ENCODE measurements at regions not wholly inside any gene's neighbourhood (a gene's known extent, or its start where the extent isn't known, plus 50 kb on each side); places are given as distances from the start of the nearest gene placed in this dataset.

GRCh38 chr5:61918611-61919010 lies 387.4 kb upstream of the KIF2A start:
- DNase-seq (ENCODE audit: low read depth, low spot score) = no peak
- Histone ChIP-seq H3K4me3 (ENCODE audit: insufficient read length, low read depth) (no peak overlapping the region), H3K36me3 (ENCODE audit: insufficient read depth, insufficient read length, low read length) (no peaks in the 10 kb centered on the region), H3K9me3 (ENCODE audit: insufficient read depth, low read length) (no peaks in the 10 kb centered on the region), H3K27me3 (ENCODE audit: insufficient read depth, insufficient read length) (no peaks in the 10 kb centered on the region), H3K4me1 (ENCODE audit: insufficient read depth, insufficient read length) (no peaks in the 10 kb centered on the region), H3K9ac (ENCODE audit: insufficient read length, low read depth) (no peak overlapping the region)
- TF ChIP-seq SUZ12 (IDR thresholded peaks at IDR 0.05; ENCODE audit: extremely low read depth, insufficient read depth, insufficient read length) (no peak), YY1 (IDR thresholded peaks at IDR 0.05; ENCODE audit: insufficient read depth, insufficient read length) (no peak), ZNF274 (IDR thresholded peaks at IDR 0.05; ENCODE audit: low read depth, low read length) (no peak)

GRCh38 chr5:61919920-61920319 lies 386.1 kb upstream of the KIF2A start:
- Histone ChIP-seq H3K36me3 (ENCODE audit: insufficient read depth, insufficient read length, low read length) (no peaks in the 10 kb centered on the region), H3K4me1 (ENCODE audit: insufficient read depth, insufficient read length) (no peaks in the 10 kb centered on the region), H3K9ac (ENCODE audit: insufficient read length, low read depth) (no peak overlapping the region), H3K4me3 (ENCODE audit: insufficient read length, low read depth) (no peak overlapping the region), H3K27me3 (ENCODE audit: insufficient read depth, insufficient read length) (no peaks in the 10 kb centered on the region), H3K9me3 (ENCODE audit: insufficient read depth, low read length) (no peaks in the 10 kb centered on the region)
- TF ChIP-seq SUZ12 (IDR thresholded peaks at IDR 0.05; ENCODE audit: extremely low read depth, insufficient read depth, insufficient read length) (no peak), ZNF274 (IDR thresholded peaks at IDR 0.05; ENCODE audit: low read depth, low read length) (no peak), YY1 (IDR thresholded peaks at IDR 0.05; ENCODE audit: insufficient read depth, insufficient read length) (no peak)
- no peak for DNase-seq (ENCODE audit: low read depth, low spot score)

GRCh38 chr5:61924251-61924650 lies 381.8 kb upstream of the KIF2A start:
- DNase-seq (ENCODE audit: low read depth, low spot score) = no peak
- TF ChIP-seq YY1 (IDR thresholded peaks at IDR 0.05; ENCODE audit: insufficient read depth, insufficient read length) = no peak
- TF ChIP-seq ZNF274 (IDR thresholded peaks at IDR 0.05; ENCODE audit: low read depth, low read length) = no peak
- TF ChIP-seq SUZ12 (IDR thresholded peaks at IDR 0.05; ENCODE audit: extremely low read depth, insufficient read depth, insufficient read length) = no peak
- H3K27me3 ChIP-seq (ENCODE audit: insufficient read depth, insufficient read length) = no peaks in the 10 kb centered on the region
- H3K9ac ChIP-seq (ENCODE audit: insufficient read length, low read depth) = no peak overlapping the region
- no peaks in the 10 kb centered on the region for H3K9me3 ChIP-seq (ENCODE audit: insufficient read depth, low read length)
- H3K4me3 ChIP-seq (ENCODE audit: insufficient read length, low read depth) = no peak overlapping the region
- H3K36me3 ChIP-seq (ENCODE audit: insufficient read depth, insufficient read length, low read length) = no peaks in the 10 kb centered on the region
- no peaks in the 10 kb centered on the region for H3K4me1 ChIP-seq (ENCODE audit: insufficient read depth, insufficient read length)

GRCh38 chr5:61926911-61927310 lies 379.1 kb upstream of the KIF2A start:
- Histone ChIP-seq H3K4me3 (ENCODE audit: insufficient read length, low read depth) (no peak overlapping the region), H3K9me3 (ENCODE audit: insufficient read depth, low read length) (no peaks in the 10 kb centered on the region), H3K9ac (ENCODE audit: insufficient read length, low read depth) (no peak overlapping the region), H3K36me3 (ENCODE audit: insufficient read depth, insufficient read length, low read length) (no peaks in the 10 kb centered on the region), H3K4me1 (ENCODE audit: insufficient read depth, insufficient read length) (no peaks in the 10 kb centered on the region), H3K27me3 (ENCODE audit: insufficient read depth, insufficient read length) (no peaks in the 10 kb centered on the region)
- no peak for DNase-seq (ENCODE audit: low read depth, low spot score)
- TF ChIP-seq SUZ12 (IDR thresholded peaks at IDR 0.05; ENCODE audit: extremely low read depth, insufficient read depth, insufficient read length) = no peak
- no peak for TF ChIP-seq YY1 (IDR thresholded peaks at IDR 0.05; ENCODE audit: insufficient read depth, insufficient read length)
- TF ChIP-seq ZNF274 (IDR thresholded peaks at IDR 0.05; ENCODE audit: low read depth, low read length) = no peak

GRCh38 chr5:61931236-61931635 lies 374.8 kb upstream of the KIF2A start:
- Histone ChIP-seq H3K9me3 (ENCODE audit: insufficient read depth, low read length) (no peaks in the 10 kb centered on the region), H3K9ac (ENCODE audit: insufficient read length, low read depth) (no peak overlapping the region), H3K27me3 (ENCODE audit: insufficient read depth, insufficient read length) (no peaks in the 10 kb centered on the region), H3K4me3 (ENCODE audit: insufficient read length, low read depth) (no peak overlapping the region), H3K4me1 (ENCODE audit: insufficient read depth, insufficient read length) (no peaks in the 10 kb centered on the region), H3K36me3 (ENCODE audit: insufficient read depth, insufficient read length, low read length) (no peaks in the 10 kb centered on the region)
- TF ChIP-seq ZNF274 (IDR thresholded peaks at IDR 0.05; ENCODE audit: low read depth, low read length) (no peak), SUZ12 (IDR thresholded peaks at IDR 0.05; ENCODE audit: extremely low read depth, insufficient read depth, insufficient read length) (no peak), YY1 (IDR thresholded peaks at IDR 0.05; ENCODE audit: insufficient read depth, insufficient read length) (no peak)
- no peak for DNase-seq (ENCODE audit: low read depth, low spot score)

- H3K4me3 ChIP-seq (ENCODE audit: insufficient read length, low read depth) = no peak overlapping the region
- no peak for TF ChIP-seq YY1 (IDR thresholded peaks at IDR 0.05; ENCODE audit: insufficient read depth, insufficient read length)
- no peak for TF ChIP-seq SUZ12 (IDR thresholded peaks at IDR 0.05; ENCODE audit: extremely low read depth, insufficient read depth, insufficient read length)
- TF ChIP-seq ZNF274 (IDR thresholded peaks at IDR 0.05; ENCODE audit: low read depth, low read length) = no peak
- H3K9me3 ChIP-seq (ENCODE audit: insufficient read depth, low read length) = no peaks in the 10 kb centered on the region
- peak; percentile 56 for DNase-seq (ENCODE audit: low read depth, low spot score)
- H3K9ac ChIP-seq (ENCODE audit: insufficient read length, low read depth) = no peak overlapping the region
- H3K36me3 ChIP-seq (ENCODE audit: insufficient read depth, insufficient read length, low read length) = no peaks in the 10 kb centered on the region
- H3K4me1 ChIP-seq (ENCODE audit: insufficient read depth, insufficient read length) = no peaks in the 10 kb centered on the region
- no peaks in the 10 kb centered on the region for H3K27me3 ChIP-seq (ENCODE audit: insufficient read depth, insufficient read length)
Observed at GRCh38 chr5:61933787-61934626, 372.0 kb upstream of the KIF2A start.

GRCh38 chr5:61941637-61942036 lies 364.4 kb upstream of the KIF2A start:
- Histone ChIP-seq H3K27me3 (ENCODE audit: insufficient read depth, insufficient read length) (no peaks in the 10 kb centered on the region), H3K4me3 (ENCODE audit: insufficient read length, low read depth) (no peak overlapping the region), H3K9ac (ENCODE audit: insufficient read length, low read depth) (no peak overlapping the region), H3K36me3 (ENCODE audit: insufficient read depth, insufficient read length, low read length) (no peaks in the 10 kb centered on the region), H3K4me1 (ENCODE audit: insufficient read depth, insufficient read length) (no peaks in the 10 kb centered on the region), H3K9me3 (ENCODE audit: insufficient read depth, low read length) (no peaks in the 10 kb centered on the region)
- TF ChIP-seq SUZ12 (IDR thresholded peaks at IDR 0.05; ENCODE audit: extremely low read depth, insufficient read depth, insufficient read length) = no peak
- no peak for TF ChIP-seq YY1 (IDR thresholded peaks at IDR 0.05; ENCODE audit: insufficient read depth, insufficient read length)
- no peak for TF ChIP-seq ZNF274 (IDR thresholded peaks at IDR 0.05; ENCODE audit: low read depth, low read length)
- DNase-seq (ENCODE audit: low read depth, low spot score) = no peak

Measured in NT2/D1 (cell line).